ENCODE measurements at regions not wholly inside any gene's neighbourhood (a gene's known extent, or its start where the extent isn't known, plus 50 kb on each side); places are given as distances from the start of the nearest gene placed in this dataset.
A peak's percentile ranks its signal among the peaks of the same experiment; 100 is the strongest.

GRCh38 chr13:33931397-33932311 is 113.7 kb downstream of the RFC3 start:
- Histone ChIP-seq H3K4me3 (ENCODE audit: low read length) (no peak overlapping the region), H3K4me1 (ENCODE audit: control insufficient read depth, insufficient read depth, low read length) (peaks cover 20% of the 10 kb centered on the region), H3K9ac (ENCODE audit: low read length) (peak overlapping the region; percentile 1), H3K36me3 (ENCODE audit: control insufficient read depth, insufficient read depth, low read length, severe bottlenecking) (no peaks in the 10 kb centered on the region), H3K27me3 (replicated peaks; ENCODE audit: control insufficient read depth, insufficient read depth, low read length) (no peaks in the 10 kb centered on the region), H3K9me3 (ENCODE audit: control insufficient read depth, low read length) (no peaks in the 10 kb centered on the region)
- DNase-seq (ENCODE audit: low read depth) = peak; percentile 81

- no peak for DNase-seq (ENCODE audit: low read depth)
- Histone ChIP-seq H3K4me1 (ENCODE audit: control insufficient read depth, insufficient read depth, low read length) (peaks cover 15% of the 10 kb centered on the region), H3K9me3 (ENCODE audit: control insufficient read depth, low read length) (no peaks in the 10 kb centered on the region), H3K27me3 (replicated peaks; ENCODE audit: control insufficient read depth, insufficient read depth, low read length) (no peaks in the 10 kb centered on the region), H3K9ac (ENCODE audit: low read length) (no peak overlapping the region), H3K36me3 (ENCODE audit: control insufficient read depth, insufficient read depth, low read length, severe bottlenecking) (no peaks in the 10 kb centered on the region), H3K4me3 (ENCODE audit: low read length) (no peak overlapping the region)
Measured at GRCh38 chr13:33932769-33933406, 114.9 kb downstream of the RFC3 start.

- no peak for DNase-seq (ENCODE audit: low read depth)
- Histone ChIP-seq H3K27me3 (replicated peaks; ENCODE audit: control insufficient read depth, insufficient read depth, low read length) (no peaks in the 10 kb centered on the region), H3K9me3 (ENCODE audit: control insufficient read depth, low read length) (no peaks in the 10 kb centered on the region), H3K4me3 (ENCODE audit: low read length) (no peak overlapping the region), H3K4me1 (ENCODE audit: control insufficient read depth, insufficient read depth, low read length) (peaks cover 16% of the 10 kb centered on the region), H3K36me3 (ENCODE audit: control insufficient read depth, insufficient read depth, low read length, severe bottlenecking) (no peaks in the 10 kb centered on the region), H3K9ac (ENCODE audit: low read length) (no peak overlapping the region)
Measured at GRCh38 chr13:33933810-33934209, 115.9 kb downstream of the RFC3 start.

- peaks cover 13% of the 10 kb centered on the region for H3K4me1 ChIP-seq (ENCODE audit: control insufficient read depth, insufficient read depth, low read length)
- H3K36me3 ChIP-seq (ENCODE audit: control insufficient read depth, insufficient read depth, low read length, severe bottlenecking) = no peaks in the 10 kb centered on the region
- peak overlapping the region; percentile 31 for H3K4me3 ChIP-seq (ENCODE audit: low read length)
- no peaks in the 10 kb centered on the region for H3K9me3 ChIP-seq (ENCODE audit: control insufficient read depth, low read length)
- H3K9ac ChIP-seq (ENCODE audit: low read length) = peak overlapping the region; percentile 11
- DNase-seq (ENCODE audit: low read depth) = peak; percentile 21
- no peaks in the 10 kb centered on the region for H3K27me3 ChIP-seq (replicated peaks; ENCODE audit: control insufficient read depth, insufficient read depth, low read length)
Measured at GRCh38 chr13:33934343-33934742, 116.4 kb downstream of the RFC3 start.

- peak; percentile 52 for DNase-seq (ENCODE audit: low read depth)
- H3K36me3 ChIP-seq (ENCODE audit: control insufficient read depth, insufficient read depth, low read length, severe bottlenecking) = no peaks in the 10 kb centered on the region
- H3K4me3 ChIP-seq (ENCODE audit: low read length) = no peak overlapping the region
- peaks cover 14% of the 10 kb centered on the region for H3K4me1 ChIP-seq (ENCODE audit: control insufficient read depth, insufficient read depth, low read length)
- no peaks in the 10 kb centered on the region for H3K9me3 ChIP-seq (ENCODE audit: control insufficient read depth, low read length)
- no peaks in the 10 kb centered on the region for H3K27me3 ChIP-seq (replicated peaks; ENCODE audit: control insufficient read depth, insufficient read depth, low read length)
- H3K9ac ChIP-seq (ENCODE audit: low read length) = no peak overlapping the region
Measured at GRCh38 chr13:33934951-33935371, 117.0 kb downstream of the RFC3 start.

GRCh38 chr13:33935969-33936368 is 118.0 kb downstream of the RFC3 start:
- Histone ChIP-seq H3K27me3 (replicated peaks; ENCODE audit: control insufficient read depth, insufficient read depth, low read length) (no peaks in the 10 kb centered on the region), H3K4me3 (ENCODE audit: low read length) (no peak overlapping the region), H3K9ac (ENCODE audit: low read length) (no peak overlapping the region), H3K4me1 (ENCODE audit: control insufficient read depth, insufficient read depth, low read length) (peaks cover 24% of the 10 kb centered on the region), H3K36me3 (ENCODE audit: control insufficient read depth, insufficient read depth, low read length, severe bottlenecking) (no peaks in the 10 kb centered on the region), H3K9me3 (ENCODE audit: control insufficient read depth, low read length) (no peaks in the 10 kb centered on the region)
- no peak for DNase-seq (ENCODE audit: low read depth)

- Histone ChIP-seq H3K36me3 (ENCODE audit: control insufficient read depth, insufficient read depth, low read length, severe bottlenecking) (no peaks in the 10 kb centered on the region), H3K9ac (ENCODE audit: low read length) (no peak overlapping the region), H3K4me3 (ENCODE audit: low read length) (no peak overlapping the region), H3K27me3 (replicated peaks; ENCODE audit: control insufficient read depth, insufficient read depth, low read length) (no peaks in the 10 kb centered on the region), H3K9me3 (ENCODE audit: control insufficient read depth, low read length) (no peaks in the 10 kb centered on the region), H3K4me1 (ENCODE audit: control insufficient read depth, insufficient read depth, low read length) (peaks cover 26% of the 10 kb centered on the region)
- DNase-seq (ENCODE audit: low read depth) = no peak
Measured at GRCh38 chr13:33937373-33938098, 119.6 kb downstream of the RFC3 start.

- Histone ChIP-seq H3K4me3 (ENCODE audit: low read length) (no peak overlapping the region), H3K36me3 (ENCODE audit: control insufficient read depth, insufficient read depth, low read length, severe bottlenecking) (no peaks in the 10 kb centered on the region), H3K9me3 (ENCODE audit: control insufficient read depth, low read length) (no peaks in the 10 kb centered on the region), H3K9ac (ENCODE audit: low read length) (no peak overlapping the region), H3K27me3 (replicated peaks; ENCODE audit: control insufficient read depth, insufficient read depth, low read length) (no peaks in the 10 kb centered on the region), H3K4me1 (ENCODE audit: control insufficient read depth, insufficient read depth, low read length) (peaks cover 18% of the 10 kb centered on the region)
- no peak for DNase-seq (ENCODE audit: low read depth)
Measured at GRCh38 chr13:33940256-33940655, 122.3 kb downstream of the RFC3 start.

GRCh38 chr13:33940898-33941297 is 122.9 kb downstream of the RFC3 start:
- H3K4me1 ChIP-seq (ENCODE audit: control insufficient read depth, insufficient read depth, low read length) = peaks cover 18% of the 10 kb centered on the region
- DNase-seq (ENCODE audit: low read depth) = no peak
- H3K4me3 ChIP-seq (ENCODE audit: low read length) = no peak overlapping the region
- no peak overlapping the region for H3K9ac ChIP-seq (ENCODE audit: low read length)
- H3K27me3 ChIP-seq (replicated peaks; ENCODE audit: control insufficient read depth, insufficient read depth, low read length) = no peaks in the 10 kb centered on the region
- no peaks in the 10 kb centered on the region for H3K9me3 ChIP-seq (ENCODE audit: control insufficient read depth, low read length)
- no peaks in the 10 kb centered on the region for H3K36me3 ChIP-seq (ENCODE audit: control insufficient read depth, insufficient read depth, low read length, severe bottlenecking)

GRCh38 chr13:33945477-33945876 is 127.5 kb downstream of the RFC3 start:
- H3K4me1 ChIP-seq (ENCODE audit: control insufficient read depth, insufficient read depth, low read length) = peaks cover 6% of the 10 kb centered on the region
- no peak for DNase-seq (ENCODE audit: low read depth)
- H3K4me3 ChIP-seq (ENCODE audit: low read length) = no peak overlapping the region
- no peaks in the 10 kb centered on the region for H3K36me3 ChIP-seq (ENCODE audit: control insufficient read depth, insufficient read depth, low read length, severe bottlenecking)
- no peak overlapping the region for H3K9ac ChIP-seq (ENCODE audit: low read length)
- H3K27me3 ChIP-seq (replicated peaks; ENCODE audit: control insufficient read depth, insufficient read depth, low read length) = no peaks in the 10 kb centered on the region
- no peaks in the 10 kb centered on the region for H3K9me3 ChIP-seq (ENCODE audit: control insufficient read depth, low read length)

- DNase-seq (ENCODE audit: low read depth) = peak; percentile 45
- H3K4me3 ChIP-seq (ENCODE audit: low read length) = peak overlapping the region; percentile 58
- no peaks in the 10 kb centered on the region for H3K27me3 ChIP-seq (replicated peaks; ENCODE audit: control insufficient read depth, insufficient read depth, low read length)
- no peaks in the 10 kb centered on the region for H3K36me3 ChIP-seq (ENCODE audit: control insufficient read depth, insufficient read depth, low read length, severe bottlenecking)
- peak overlapping the region; percentile 67 for H3K9ac ChIP-seq (ENCODE audit: low read length)
- no peaks in the 10 kb centered on the region for H3K9me3 ChIP-seq (ENCODE audit: control insufficient read depth, low read length)
- H3K4me1 ChIP-seq (ENCODE audit: control insufficient read depth, insufficient read depth, low read length) = peaks cover 21% of the 10 kb centered on the region
Measured at GRCh38 chr13:33953203-33953602, 135.3 kb downstream of the RFC3 start.

Data from adipocyte (in vitro differentiated cells).